ENCODE measurements at regions not wholly inside any gene's neighbourhood (a gene's known extent, or its start where the extent isn't known, plus 50 kb on each side); places are given as distances from the start of the nearest gene placed in this dataset.
A peak's percentile ranks its signal among the peaks of the same experiment; 100 is the strongest.

DNA sequence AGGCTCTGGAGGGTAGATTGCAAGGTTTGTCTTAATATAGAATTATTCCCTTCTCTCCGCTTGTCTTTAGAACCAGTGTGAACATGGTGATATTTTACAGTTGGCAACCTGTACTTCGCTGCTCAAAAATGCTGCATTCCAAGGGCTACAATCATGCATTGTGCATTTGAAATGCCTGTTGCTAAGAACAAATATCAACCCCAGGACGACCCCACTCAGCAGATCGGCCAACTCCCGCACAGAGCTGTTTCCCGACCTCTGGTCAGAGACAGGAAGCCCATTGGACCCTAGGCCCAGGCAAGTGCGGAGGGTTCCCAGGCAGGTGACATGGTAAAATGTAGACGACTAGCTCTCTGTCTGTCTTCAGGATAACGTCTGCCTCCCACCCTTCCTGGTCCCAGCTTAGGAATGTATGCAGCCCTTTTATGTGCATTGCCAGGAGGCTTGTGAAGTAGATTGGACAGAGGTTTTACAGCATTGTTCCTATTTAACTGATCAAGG, 263.5 kb downstream of the FOXO1 start:
- DNase-seq = no peak
- no peak for TF ChIP-seq POLR2A (IDR thresholded peaks at IDR 0.05; ENCODE audit: low read length)
- no peak for TF ChIP-seq GATA1 (IDR thresholded peaks at IDR 0.05; ENCODE audit: low read depth, low read length)

DNA sequence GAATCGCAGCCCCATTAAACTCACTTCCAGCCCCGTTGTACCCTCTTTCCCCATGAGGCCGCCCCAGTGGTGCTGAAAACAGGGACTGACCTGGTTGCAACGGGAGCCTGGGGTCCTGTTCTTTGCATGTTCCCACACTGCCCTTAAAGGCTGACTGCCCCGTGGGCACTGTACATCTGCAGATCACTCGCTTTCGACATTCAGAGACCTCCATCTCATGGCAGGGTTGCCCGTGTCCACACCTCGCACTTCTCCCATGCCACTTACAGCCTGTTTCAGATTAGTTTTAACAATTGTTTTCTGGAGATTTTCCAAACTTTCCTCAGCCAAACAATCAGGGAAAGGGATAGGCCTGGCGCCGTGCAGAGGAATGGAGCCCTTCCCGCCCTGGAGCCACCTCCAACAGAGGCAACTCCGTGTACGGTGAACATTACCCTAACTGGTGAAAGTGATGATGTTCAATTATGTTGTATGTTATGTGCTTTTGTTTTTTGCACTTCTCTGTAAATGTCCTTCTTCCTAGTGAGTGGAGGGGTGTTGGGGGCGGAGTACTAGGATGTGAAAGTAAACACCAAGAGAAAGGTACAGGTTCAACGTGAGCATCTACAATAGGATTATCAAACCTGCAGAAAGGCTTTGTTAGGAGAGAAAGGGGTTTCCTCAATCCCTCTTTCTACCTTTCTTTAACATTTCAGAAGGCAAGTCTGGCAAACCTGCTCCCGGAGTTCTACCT, 262.8 kb downstream of the FOXO1 start:
- no peak for DNase-seq
- TF ChIP-seq GATA1 (IDR thresholded peaks at IDR 0.05; ENCODE audit: low read depth, low read length) (no peak), POLR2A (IDR thresholded peaks at IDR 0.05; ENCODE audit: low read length) (no peak)

DNA sequence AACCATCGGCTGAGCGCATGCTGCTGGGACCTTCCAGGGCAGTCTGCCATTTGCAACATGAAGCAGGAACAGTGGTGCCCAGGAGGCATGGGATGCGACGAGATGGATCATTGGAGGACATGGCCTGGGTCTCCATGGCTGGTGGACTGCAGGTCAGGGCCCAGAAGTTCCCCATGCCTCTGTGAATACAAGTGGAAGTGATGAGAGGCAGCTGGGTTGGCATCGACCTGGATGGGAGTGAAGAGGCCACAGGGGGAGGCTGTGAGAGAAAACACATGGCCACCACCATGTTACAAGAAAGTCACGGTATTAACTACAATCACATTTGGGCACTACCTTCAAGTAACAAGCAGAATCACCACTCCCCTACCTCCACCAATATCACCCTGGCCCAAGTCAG, 262.0 kb downstream of the FOXO1 start:
- TF ChIP-seq POLR2A (IDR thresholded peaks at IDR 0.05; ENCODE audit: low read length) (no peak), GATA1 (IDR thresholded peaks at IDR 0.05; ENCODE audit: low read depth, low read length) (no peak)
- DNase-seq = no peak

DNA sequence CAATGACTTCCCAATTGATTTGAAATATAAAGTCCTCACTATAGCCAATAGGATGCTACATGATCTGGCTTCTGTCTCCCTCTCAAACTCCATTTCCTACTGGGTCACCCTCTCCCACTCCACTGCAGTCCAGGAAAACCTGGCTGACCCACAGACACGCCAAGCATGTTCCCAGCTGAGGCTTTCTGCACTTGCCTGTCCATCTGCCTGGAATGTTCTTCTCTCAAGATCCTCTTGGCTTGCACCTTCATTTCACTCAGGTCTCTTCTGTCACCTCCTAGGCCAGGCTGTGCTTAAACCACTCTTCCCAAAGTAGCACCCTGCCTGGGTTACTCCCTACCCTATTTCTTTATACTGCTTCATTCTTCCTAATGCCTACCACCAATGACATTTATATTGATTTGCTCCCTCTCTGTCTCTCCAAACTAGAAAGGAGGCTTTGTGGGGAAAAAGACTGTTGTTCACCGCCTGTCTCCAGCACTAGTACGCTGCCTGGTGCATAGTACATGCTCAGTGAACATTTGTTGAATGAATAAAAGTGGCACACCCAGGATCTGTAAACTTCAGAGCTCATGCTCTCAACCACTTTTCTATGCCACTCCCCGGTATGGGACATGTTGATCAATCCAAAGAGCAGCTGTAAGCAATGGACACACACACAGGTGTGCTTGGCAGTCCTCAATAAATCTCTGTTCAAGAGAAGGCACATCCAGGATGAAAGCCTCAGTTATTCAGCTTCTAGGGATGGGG, 261.3 kb downstream of the FOXO1 start:
- TF ChIP-seq POLR2A (IDR thresholded peaks at IDR 0.05; ENCODE audit: low read length) (no peak), GATA1 (IDR thresholded peaks at IDR 0.05; ENCODE audit: low read depth, low read length) (no peak)
- DNase-seq = no peak

DNA sequence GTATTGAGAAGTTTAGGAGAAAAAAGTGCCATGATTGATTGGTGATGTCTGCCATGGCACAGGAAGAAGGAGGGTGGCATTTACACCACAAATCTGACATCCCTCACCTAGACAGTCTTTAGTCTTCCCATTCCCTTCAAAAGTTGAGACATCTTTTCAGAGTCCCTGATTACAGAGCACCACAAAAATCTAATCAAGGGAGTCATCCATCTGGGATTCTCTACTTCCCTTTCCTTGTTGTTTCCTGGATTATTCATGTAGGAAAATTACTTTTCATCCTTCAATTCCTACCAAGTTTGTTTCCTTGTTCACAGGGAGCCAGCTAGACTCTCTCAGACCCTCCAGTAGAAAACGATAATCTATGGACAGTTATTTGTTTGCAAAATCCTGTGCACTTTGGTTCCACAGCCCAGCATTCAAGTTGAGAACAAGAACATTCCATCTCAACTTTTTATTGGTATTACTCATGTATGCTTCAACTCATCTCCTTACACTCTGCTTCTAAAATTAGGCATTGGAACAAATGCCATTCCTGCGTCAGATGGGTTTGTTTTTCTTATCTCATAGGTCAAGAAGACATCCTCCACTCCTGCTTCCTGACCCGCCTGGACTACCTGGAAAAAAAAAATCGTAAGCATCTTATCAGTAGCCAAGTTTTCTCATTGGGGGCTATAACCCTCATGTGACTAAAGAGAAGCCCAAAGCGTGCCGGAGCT, 259.9 kb downstream of the FOXO1 start:
- DNase-seq = no peak
- TF ChIP-seq POLR2A (IDR thresholded peaks at IDR 0.05; ENCODE audit: low read length) (no peak), GATA1 (IDR thresholded peaks at IDR 0.05; ENCODE audit: low read depth, low read length) (no peak)

DNA sequence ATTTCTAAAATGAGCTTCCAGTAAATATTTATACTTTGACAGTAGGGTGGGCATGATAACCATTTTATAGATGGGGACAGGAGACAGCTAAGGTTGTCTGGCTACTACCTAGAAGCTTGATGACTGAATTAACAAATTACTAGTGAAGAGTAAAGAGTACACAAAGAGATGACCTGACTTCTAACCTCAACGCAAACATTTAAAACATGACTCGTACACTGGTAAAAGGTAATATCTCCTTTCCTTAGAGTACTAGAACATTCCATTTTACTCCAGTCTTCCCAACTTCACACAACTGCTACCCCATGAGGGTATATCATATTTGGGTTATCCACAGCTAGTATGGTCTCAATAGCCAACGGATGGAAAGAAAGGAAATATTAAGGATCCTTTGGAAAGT, 258.9 kb downstream of the FOXO1 start:
- TF ChIP-seq POLR2A (IDR thresholded peaks at IDR 0.05; ENCODE audit: low read length) (no peak), GATA1 (IDR thresholded peaks at IDR 0.05; ENCODE audit: low read depth, low read length) (no peak)
- no peak for DNase-seq

DNA sequence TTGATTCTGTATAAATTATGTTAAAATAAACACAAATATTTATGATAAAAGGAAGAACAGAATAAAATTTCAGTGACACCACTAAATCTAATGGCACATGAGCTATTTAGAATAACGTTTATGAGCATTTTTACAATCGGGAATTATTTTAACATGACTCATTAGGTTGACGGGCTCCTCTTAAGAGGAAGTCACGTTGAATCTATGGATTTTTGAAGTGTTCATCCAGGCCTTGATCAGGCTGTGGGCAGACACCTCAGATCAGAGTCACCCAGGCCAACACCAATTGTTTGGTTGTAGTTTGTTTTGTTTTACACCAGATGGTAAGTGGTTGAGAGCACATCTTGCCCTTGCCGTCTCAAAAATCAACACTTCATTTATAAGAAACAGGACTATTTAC, 257.8 kb downstream of the FOXO1 start:
- no peak for DNase-seq
- TF ChIP-seq POLR2A (IDR thresholded peaks at IDR 0.05; ENCODE audit: low read length) = no peak
- no peak for TF ChIP-seq GATA1 (IDR thresholded peaks at IDR 0.05; ENCODE audit: low read depth, low read length)

DNA sequence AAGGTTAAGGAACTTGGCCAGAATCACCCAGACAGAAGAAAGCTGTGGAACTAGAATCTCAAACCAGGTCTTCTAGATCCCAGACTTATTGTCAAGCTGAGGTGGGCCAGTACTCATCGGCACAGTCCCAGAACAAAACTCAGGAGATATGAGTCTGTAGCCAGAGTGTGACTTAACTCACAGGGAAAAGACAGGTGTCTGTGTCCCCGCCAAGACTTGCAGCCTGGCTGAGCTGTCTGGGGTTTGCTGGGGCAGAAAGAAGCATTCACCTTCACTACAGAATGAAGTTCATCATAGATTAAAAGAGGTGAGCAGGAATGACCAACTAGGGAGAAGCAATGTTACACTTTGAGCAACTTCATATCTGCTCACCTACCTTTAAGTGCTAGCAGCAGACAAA, 257.2 kb downstream of the FOXO1 start:
- TF ChIP-seq GATA1 (IDR thresholded peaks at IDR 0.05; ENCODE audit: low read depth, low read length) (no peak), POLR2A (IDR thresholded peaks at IDR 0.05; ENCODE audit: low read length) (no peak)
- no peak for DNase-seq

DNA sequence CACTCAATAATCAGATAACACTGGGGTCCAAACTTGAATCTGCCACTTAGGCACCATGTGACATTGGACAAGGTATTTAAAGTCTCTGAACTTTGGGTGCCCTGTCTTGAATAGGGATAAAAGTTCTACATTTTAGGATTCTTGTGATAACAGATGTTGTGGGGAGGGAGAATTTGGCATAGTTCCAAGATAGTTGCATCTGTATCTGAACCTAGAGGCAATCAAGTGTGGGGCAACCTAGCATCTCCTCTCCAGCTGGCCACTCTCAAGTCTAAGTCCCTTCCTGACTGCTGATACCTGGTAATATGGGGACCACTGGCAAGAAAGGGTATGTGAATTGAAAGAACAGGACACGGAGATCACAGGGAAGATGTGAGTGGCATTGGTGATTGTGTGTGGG, 256.1 kb downstream of the FOXO1 start:
- peak in 1 of 2 experiments; percentile 4 for DNase-seq
- TF ChIP-seq GATA1 (IDR thresholded peaks at IDR 0.05; ENCODE audit: low read depth, low read length) = no peak
- TF ChIP-seq POLR2A (IDR thresholded peaks at IDR 0.05; ENCODE audit: low read length) = no peak

DNA sequence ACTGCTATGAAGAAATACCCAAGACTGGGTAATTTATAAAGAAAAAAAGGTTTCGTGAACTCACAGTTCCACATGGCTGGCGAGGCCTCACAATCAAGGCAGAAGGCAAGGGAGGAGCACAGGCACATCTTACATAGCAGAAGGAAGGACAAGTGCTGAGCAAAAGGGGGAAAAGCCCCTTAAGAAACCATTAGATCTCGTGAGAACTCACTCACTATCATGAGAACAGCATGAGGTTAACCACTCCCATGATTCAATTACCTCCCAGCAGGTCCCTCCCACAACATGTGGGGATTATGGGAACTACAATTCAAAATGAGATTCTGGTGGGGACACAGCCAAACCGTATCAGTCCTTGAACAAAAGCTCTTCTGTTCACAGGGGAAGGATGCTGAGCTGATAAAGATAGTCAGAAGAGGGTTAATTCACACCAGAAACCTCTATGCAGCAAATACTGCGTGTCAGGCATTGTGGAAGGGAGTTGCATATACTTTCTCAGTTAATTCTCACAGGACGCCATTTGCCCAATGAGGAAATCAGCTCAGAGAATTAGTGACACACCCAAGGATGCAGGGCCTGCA, 246.2 kb downstream of the FOXO1 start:
- DNase-seq = no peak
- TF ChIP-seq GATA1 (IDR thresholded peaks at IDR 0.05; ENCODE audit: low read depth, low read length) (no peak), POLR2A (IDR thresholded peaks at IDR 0.05; ENCODE audit: low read length) (no peak)

DNA sequence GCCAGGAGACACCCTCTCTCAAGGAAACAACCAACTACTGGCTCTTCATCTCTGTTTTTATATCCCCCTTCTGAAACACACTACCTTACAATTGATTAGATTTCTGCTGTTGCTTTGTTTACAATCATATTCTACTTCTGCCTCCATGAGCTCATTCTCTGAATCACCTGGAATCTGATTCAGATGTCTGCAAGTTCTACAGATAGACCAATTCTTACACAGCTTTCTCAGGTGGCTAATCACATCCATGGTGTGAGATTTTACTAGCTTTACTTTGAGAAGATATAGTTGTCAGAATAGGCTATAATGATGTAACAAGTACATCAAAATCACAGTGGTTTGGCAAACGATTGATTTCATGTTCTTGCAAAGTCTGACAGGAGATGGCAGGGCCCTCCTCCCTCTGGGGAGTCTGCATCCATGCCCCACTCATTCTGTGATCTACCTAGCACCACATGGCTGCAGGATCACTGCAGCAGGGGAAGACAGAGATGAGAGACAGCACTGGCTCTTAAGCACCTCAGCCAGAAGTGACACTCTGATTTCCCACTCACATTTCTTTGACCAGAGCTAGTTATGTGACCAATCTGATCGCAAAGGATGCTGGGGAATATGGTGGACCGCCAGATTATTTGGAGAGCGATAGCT, 243.7 kb downstream of the FOXO1 start:
- TF ChIP-seq POLR2A (IDR thresholded peaks at IDR 0.05; ENCODE audit: low read length) = no peak
- TF ChIP-seq GATA1 (IDR thresholded peaks at IDR 0.05; ENCODE audit: low read depth, low read length) = no peak
- DNase-seq = no peak

DNA sequence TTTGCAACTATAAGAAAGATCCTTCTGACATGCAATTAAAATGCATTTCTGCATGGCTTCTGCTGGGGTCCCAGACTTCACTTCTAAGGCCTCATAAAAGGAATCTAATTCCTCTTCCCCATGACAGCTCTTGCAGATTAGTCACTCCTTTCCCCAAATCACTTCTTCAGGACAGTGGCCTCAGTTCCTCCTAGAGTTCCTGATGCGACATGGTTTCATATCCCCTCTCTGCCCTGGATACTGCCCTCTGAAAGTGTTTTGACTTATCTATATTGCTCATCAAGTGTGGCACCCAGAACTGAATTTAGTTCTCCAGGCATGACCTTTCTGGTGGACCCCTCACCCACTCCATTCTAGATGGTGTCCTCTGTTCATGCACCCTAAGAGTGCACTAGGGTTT, 238.1 kb downstream of the FOXO1 start:
- TF ChIP-seq GATA1 (IDR thresholded peaks at IDR 0.05; ENCODE audit: low read depth, low read length) = no peak
- no peak for TF ChIP-seq POLR2A (IDR thresholded peaks at IDR 0.05; ENCODE audit: low read length)
- no peak for DNase-seq

DNA sequence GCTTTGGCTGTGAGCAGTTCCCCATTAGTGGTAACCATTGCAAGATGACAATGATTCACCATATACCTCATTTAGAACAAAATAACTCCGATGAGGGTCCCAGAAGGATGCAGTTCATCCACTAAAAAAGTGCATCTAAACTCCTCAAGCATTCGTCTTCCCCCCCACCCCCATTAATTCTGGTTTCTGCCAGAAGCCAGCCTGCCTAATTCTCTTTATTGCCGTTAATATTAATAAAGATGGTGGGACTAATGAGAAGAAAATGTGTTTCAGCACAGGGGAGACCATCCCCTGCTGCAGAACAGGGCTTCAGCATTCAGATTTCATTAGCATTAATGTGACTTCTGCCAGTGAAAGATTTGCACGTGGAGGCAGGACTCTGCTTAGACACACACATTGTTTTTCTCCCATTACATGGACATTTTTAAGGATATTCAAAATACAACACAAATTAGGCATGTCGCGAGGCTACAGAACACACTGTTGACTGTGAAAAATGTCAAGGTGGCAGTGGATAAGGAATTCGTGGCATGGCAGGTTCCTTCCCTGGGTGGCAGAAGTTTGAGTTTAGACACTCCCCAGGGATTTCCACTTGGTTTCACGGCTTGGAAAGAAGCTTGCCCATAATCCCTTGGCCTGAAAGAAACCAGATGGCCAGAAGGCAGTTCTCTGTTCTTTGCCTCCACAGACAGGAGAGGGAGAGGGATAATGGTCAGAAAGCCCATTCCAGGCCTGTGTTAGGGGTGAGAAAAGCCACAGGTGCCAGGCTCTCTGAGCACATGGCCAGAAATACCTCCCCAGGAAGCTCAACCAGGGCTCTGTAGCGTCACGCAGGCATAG, 236.5 kb downstream of the FOXO1 start:
- TF ChIP-seq POLR2A (IDR thresholded peaks at IDR 0.05; ENCODE audit: low read length) (no peak), GATA1 (IDR thresholded peaks at IDR 0.05; ENCODE audit: low read depth, low read length) (no peak)
- DNase-seq = no peak

Data from erythroblast (primary cell).